Astrocyte of the cerebellum (primary cell): ENCODE measurements at regions not wholly inside any gene's neighbourhood (a gene's known extent, or its start where the extent isn't known, plus 50 kb on each side); places are given as distances from the start of the nearest gene placed in this dataset.

Experiments
- DNase-seq: peaks from one replicate; pipeline ENCODE4 v3.0.0-alpha.2; 2011; ENCODE audit warnings: low read depth
- H3K4me3 ChIP-seq: 2 replicates; pipeline ENCODE4 v1.5.1; 2011; ENCODE audit warnings: mild to moderate bottlenecking, low read depth, low read length, moderate library complexity
- in situ Hi-C: cut with HindIII; loops from 2 replicates; pipeline ENCODE4 v1.10.0; 2017; ENCODE audit warnings: low sequenced_read_pairs
- TF ChIP-seq, protein P1 (sequence below): IDR thresholded peaks from 2 replicates; pipeline ENCODE4 v1.5.1; 2012; ENCODE audit warnings: low read length, low read depth, moderate library complexity, mild to moderate bottlenecking; ENCODE audit errors: missing control alignments

- TF ChIP-seq, protein P1, sequence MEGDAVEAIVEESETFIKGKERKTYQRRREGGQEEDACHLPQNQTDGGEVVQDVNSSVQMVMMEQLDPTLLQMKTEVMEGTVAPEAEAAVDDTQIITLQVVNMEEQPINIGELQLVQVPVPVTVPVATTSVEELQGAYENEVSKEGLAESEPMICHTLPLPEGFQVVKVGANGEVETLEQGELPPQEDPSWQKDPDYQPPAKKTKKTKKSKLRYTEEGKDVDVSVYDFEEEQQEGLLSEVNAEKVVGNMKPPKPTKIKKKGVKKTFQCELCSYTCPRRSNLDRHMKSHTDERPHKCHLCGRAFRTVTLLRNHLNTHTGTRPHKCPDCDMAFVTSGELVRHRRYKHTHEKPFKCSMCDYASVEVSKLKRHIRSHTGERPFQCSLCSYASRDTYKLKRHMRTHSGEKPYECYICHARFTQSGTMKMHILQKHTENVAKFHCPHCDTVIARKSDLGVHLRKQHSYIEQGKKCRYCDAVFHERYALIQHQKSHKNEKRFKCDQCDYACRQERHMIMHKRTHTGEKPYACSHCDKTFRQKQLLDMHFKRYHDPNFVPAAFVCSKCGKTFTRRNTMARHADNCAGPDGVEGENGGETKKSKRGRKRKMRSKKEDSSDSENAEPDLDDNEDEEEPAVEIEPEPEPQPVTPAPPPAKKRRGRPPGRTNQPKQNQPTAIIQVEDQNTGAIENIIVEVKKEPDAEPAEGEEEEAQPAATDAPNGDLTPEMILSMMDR, result no peak
- H3K4me3 ChIP-seq, result no peak overlapping the region
- in situ Hi-C loops, result no loop called here
- no peak for DNase-seq
Observed at GRCh38 chr7:131272086-131272485, 55.6 kb upstream of the MKLN1 start.

DNA sequence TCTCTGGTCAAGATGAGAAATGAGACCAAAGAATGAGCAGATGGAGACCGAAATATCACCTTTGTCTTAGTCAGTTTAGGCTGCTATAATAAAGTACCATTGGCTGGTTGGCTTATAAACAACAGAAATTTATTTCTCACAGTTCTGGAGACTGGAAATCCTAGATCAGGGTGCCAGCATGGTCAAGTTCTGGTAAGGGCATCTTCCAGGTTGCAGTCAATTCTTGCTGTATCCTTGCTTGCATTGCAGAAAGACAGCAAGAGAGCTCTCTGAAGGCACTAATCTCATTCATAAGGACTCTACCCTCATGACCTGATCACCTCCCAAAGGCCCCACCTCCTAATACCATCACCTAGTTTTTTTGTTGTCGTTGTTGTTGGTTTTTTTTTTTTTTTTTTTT is 52.7 kb upstream of the MKLN1 start:
- no peak overlapping the region for H3K4me3 ChIP-seq
- no peak for DNase-seq
- in situ Hi-C loops, result no loop called here
- TF ChIP-seq, protein P1, result no peak

DNA sequence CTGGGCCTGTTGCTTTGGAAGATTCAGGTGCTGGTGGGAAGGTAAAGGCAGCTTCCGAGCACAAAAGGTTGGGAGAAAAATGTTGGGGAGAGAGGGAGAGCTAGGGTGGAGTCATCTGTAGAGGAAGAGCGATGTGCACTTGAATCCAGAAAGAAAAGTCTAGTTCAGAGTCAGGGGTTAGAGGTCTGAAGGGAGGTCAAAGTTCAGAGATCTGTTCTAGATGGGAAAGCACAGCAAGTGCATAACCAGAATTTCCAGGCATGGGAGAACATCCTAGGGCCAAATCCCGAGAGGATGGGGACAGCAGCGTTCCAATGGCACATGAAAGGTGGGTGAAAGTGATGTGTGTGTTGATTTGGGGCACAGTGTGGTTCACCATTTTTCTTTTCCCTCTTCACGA is 51.5 kb upstream of the MKLN1 start:
- in situ Hi-C loops, result no loop called here
- TF ChIP-seq, protein P1, result no peak
- H3K4me3 ChIP-seq, result no peak overlapping the region
- no peak for DNase-seq

- TF ChIP-seq, protein P1, result no peak
- DNase-seq, result no peak
- no peak overlapping the region for H3K4me3 ChIP-seq
- in situ Hi-C loops, result no loop called here
Observed at GRCh38 chr7:131276748-131277147, 50.9 kb upstream of the MKLN1 start.
